Right lobe of liver (tissue), 6 donors: ENCODE measurements at regions not wholly inside any gene's neighbourhood (a gene's known extent, or its start where the extent isn't known, plus 50 kb on each side); places are given as distances from the start of the nearest gene placed in this dataset.
"Not testable (repeated sequence)": the region's sequence is repeated elsewhere in the genome, so short reads cannot be mapped to it uniquely, and the experiment has no call there.

Experiments
- ATAC-seq, 4 donors: fragments of 200-7000 bp; cut with Tn5 transposase; one replicate each; pipeline ENCODE4 v1.9.1; 2020; ENCODE audit warnings: mild to moderate bottlenecking in 4 of 4, moderate library complexity in 4 of 4
- DNase-seq, 3 donors: peaks; one replicate each; pipeline ENCODE4 v3.0.0-alpha.2; 2020
- H3K27ac ChIP-seq, 3 donors: fragments of 200-600 bp; one replicate each; pipeline ENCODE4 v1.8.0; 2022
- H3K27me3 ChIP-seq, 2 donors: fragments of 200-600 bp; one replicate each; pipeline ENCODE4 v1.8.0; 2022
- H3K36me3 ChIP-seq, 4 donors: fragments of 200-600 bp; sonication (generic) in 1 of 4; one replicate each; pipeline versions ENCODE4 v1.5.1 to v1.8.0; 2017 to 2022; ENCODE audit warnings: control low read depth in 1 of 4
- H3K4me1 ChIP-seq, 4 donors: fragments of 200-600 bp; sonication (generic) in 1 of 4; one replicate each; pipeline versions ENCODE4 v1.5.1 to v1.8.0; 2017 to 2022; ENCODE audit warnings: control low read depth in 1 of 4
- H3K4me3 ChIP-seq, 3 donors: fragments of 200-600 bp; one replicate each; pipeline ENCODE4 v1.8.0; 2022
- H3K9me3 ChIP-seq, 4 donors: fragments of 200-600 bp; sonication (generic) in 1 of 4; one replicate each; pipeline versions ENCODE4 v1.5.1 to v1.8.0; 2017 to 2022; ENCODE audit warnings: control low read depth in 1 of 4
- WGBS: methylation state at CpG from one replicate; pipeline ENCODE4 v1.1.6; 2018; ENCODE audit warnings: low coverage, low lambda C conversion rate; ENCODE audit not compliant: insufficient coverage; ENCODE audit errors: missing lambda C conversion rate; 5-methylcytosine and 5-hydroxymethylcytosine counted together
- intact Hi-C, 2 donors: fragments of 100-400 bp; cut with DNase I; formaldehyde crosslinking; loops; one replicate each; pipeline versions ENCODE4 v1.11.2 to v1.14.1; 2022
- donor health status: DM: no; HTN: yes; CAD: no.
- donor health status: DM: no; HTN: no; CAD: no.
- donor health status: DM: no; HTN: no; CAD: no.
- donor health status: DM: no; HTN: yes; CAD: no.
- donor health status: DM: no; HTN: yes; CAD: no.

DNA sequence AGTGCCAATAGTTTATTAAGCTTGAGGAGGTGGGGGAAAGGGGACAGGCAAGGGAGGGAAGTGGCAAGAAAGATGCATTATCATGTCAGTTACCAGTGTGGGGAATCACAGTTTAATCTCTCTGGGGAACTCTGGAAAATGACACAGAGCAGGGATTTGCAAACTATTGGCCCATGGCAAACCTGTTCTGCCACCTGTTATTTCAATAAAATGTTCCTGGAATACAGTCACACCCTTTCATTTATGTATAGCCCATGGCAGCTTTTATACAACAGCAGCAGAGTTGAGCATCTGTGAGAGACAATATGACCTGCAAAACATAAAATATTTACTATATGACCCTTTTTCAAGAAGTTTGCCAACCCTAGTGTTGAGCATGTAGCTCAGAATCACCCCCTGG is 140.5 kb downstream of the NPIPA7 start:
- H3K4me1 ChIP-seq, H3K36me3 ChIP-seq, H3K4me3 ChIP-seq, intact Hi-C loops, H3K27me3 ChIP-seq, H3K9me3 ChIP-seq, ATAC-seq, H3K27ac ChIP-seq, DNase-seq: not testable (repeated sequence)

DNA sequence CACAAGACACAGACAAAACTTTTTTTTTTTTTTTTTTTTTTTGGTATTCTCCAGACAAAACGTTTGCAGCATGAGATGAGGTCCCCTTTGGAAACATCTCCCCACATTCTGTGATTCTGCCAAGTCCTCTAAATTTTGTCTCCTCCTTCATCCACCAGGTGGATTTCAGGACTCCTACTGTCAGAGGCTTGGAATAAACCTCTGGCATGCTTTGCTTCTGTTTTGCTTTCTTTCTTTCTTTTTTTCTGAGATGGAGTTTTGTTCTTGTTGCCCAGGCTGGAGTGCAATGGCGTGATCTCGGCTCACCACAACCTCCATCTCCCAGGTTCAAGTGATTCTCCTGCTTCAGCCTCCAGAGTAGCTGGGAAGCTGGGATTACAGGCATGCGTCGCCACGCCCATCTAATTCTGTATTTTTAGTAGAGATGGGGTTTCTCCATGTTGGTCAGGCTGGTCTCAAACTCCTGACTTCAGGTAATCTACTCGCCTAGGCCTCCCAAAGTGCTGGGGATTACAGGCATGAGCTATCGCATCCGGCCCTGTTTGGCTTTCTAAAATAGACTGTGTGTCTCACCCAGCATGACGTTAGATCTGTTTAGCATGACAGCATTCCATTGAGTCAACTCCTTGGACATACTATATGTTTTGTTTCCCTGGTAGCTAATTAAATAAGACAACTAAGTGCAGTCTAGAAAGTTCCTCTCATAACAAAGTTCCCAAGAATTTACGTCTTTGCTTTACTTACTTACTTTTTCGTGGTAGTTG is 142.5 kb downstream of the NPIPA7 start:
- H3K36me3 ChIP-seq, H3K4me3 ChIP-seq, H3K27me3 ChIP-seq, H3K27ac ChIP-seq, DNase-seq, H3K9me3 ChIP-seq, H3K4me1 ChIP-seq, intact Hi-C loops, ATAC-seq: not testable (repeated sequence)
- no CpG with 5 or more reads among the region's 12 CpGs for WGBS

DNA sequence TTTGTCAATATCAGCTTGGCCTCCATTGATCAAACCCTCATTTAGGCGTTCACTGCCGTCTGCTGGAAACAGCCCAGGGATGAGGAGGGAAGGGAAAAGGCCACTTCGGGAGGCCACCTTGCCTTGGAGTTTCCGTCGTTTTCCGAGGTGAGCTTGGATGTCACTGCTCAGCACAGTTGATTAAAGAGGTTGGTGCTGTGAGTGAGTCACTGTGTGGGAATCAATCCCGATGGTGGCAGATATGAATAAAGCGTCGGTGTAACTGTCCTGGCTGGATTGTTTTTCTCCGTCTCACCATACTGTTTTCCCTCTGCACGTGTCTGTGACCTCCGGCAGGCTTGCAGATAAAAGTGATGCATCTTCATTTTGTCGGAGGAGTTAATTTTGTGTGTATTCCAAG is 148.1 kb downstream of the NPIPA7 start:
- WGBS = no CpG with 5 or more reads among the region's 13 CpGs
- H3K4me1 ChIP-seq, H3K36me3 ChIP-seq, H3K9me3 ChIP-seq, DNase-seq, ATAC-seq, intact Hi-C loops, H3K4me3 ChIP-seq, H3K27ac ChIP-seq, H3K27me3 ChIP-seq: not testable (repeated sequence)

DNA sequence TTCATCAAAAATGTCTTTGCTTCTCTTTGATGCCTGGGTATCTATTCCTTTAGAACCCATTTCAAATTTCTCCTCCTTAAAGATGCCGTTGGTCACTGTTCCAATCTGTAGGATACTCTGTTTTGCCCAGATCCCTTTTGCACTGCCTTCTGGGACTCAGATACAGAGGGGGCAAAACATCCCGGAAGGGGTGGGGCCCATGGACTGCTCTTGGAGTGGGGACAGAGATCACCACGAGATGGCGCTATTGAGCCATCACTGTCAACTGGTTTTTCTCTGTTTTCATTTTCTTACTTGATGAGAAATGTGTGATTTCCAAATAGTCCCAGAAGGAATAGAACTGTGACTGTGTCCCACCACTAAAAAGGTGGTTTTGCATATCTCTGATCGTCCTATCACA is 151.8 kb downstream of the NPIPA7 start:
- peak; percentile 38 to 64 (median 54) for ATAC-seq
- H3K4me3 ChIP-seq, intact Hi-C loops, H3K27me3 ChIP-seq, H3K9me3 ChIP-seq, H3K36me3 ChIP-seq, H3K4me1 ChIP-seq, DNase-seq, H3K27ac ChIP-seq: not testable (repeated sequence)
- 44% methylated on average over 1 of the region's 5 CpGs for WGBS

DNA sequence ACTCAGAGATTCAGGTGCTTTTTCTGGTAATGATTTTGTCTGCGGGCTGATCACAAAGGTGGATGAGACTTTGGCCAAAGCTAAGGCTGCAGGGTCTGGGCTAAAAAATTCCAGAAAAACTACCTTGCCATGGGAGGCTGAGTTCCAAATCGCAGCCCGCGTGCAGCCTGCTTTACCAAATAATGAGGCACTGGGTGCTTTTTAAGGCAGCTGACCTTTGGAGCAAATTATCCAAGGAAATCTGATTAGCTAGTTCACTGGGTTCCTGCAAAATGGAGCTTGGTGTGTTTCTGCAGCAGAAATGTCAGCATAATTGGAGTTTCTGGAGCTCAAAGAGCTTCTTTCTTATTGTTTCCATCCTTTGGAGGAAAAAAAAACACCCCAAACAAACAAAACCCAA is 156.6 kb downstream of the NPIPA7 start:
- intact Hi-C loops, H3K4me1 ChIP-seq, H3K27me3 ChIP-seq, H3K4me3 ChIP-seq, ATAC-seq, H3K36me3 ChIP-seq, H3K27ac ChIP-seq, DNase-seq, H3K9me3 ChIP-seq: not testable (repeated sequence)
- WGBS = no CpG with 5 or more reads among the region's 4 CpGs

DNA sequence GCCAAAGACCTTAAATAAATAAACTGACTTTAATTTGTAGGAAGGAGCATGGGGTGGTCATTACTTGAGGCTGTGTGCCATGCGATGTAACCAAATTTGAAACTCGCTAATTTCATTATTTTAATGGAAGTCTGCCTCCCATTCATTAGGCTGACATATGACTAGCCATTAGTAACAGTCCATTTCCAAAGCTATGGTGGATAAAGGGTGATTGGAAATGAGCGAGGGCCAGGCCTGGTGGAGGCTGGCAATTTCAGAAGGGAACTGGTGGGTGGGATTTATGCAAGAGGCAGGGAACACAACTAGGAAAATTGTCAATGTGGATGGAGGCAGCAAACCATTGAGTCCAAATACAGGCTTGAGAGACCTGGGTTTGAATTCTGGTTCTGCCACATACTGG is 157.2 kb downstream of the NPIPA7 start:
- intact Hi-C loops, ATAC-seq, H3K36me3 ChIP-seq, H3K9me3 ChIP-seq, DNase-seq, H3K4me1 ChIP-seq, H3K27ac ChIP-seq, H3K4me3 ChIP-seq, H3K27me3 ChIP-seq: not testable (repeated sequence)
- WGBS = 95% methylated on average over 2 of the region's 3 CpGs

DNA sequence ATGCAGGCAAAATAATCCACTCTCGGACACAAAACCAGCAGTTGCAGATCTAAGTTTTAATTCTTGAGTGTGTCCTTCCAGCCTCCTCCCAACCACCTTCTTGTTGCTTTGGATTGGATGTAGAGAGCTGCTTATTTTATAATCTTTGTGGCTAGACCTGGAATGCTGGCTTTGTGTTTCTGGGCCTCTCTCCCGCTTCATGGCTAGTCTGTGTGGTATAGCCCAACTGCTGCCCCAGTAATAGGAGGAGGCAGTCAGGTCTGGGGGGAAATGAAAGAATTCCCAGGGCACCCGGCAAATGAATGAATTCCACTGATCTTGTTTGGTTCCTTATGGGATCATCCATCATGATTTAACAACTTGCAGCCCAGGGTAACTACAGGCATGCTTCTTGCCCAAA is 170.8 kb downstream of the NPIPA7 start:
- H3K9me3 ChIP-seq, DNase-seq, intact Hi-C loops, H3K27ac ChIP-seq, H3K4me3 ChIP-seq, H3K36me3 ChIP-seq, H3K4me1 ChIP-seq, H3K27me3 ChIP-seq, ATAC-seq: not testable (repeated sequence)
- 59% methylated on average over 3 of the region's 3 CpGs for WGBS

DNA sequence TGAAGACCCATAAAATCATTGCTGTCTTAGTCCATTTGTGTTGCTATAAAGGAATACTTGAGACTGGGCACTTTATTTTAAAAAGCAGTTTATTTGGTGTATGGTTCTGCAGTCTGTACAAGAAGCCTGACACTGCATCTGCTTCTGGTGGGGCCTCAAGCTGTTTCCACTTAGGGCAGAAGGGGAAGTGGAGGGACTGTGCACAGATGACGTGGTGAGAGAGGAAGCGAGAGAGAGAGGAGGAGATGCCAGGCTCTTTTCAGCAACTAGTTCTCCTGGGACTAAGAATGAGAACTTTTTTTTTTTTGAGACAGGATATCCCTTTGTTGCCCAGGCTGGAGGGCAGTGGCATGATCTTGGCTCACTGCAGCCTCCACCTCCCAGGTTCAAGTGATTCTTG is 171.9 kb downstream of the NPIPA7 start:
- H3K9me3 ChIP-seq, DNase-seq, H3K27me3 ChIP-seq, ATAC-seq, H3K27ac ChIP-seq, intact Hi-C loops, H3K4me3 ChIP-seq, H3K36me3 ChIP-seq, H3K4me1 ChIP-seq: not testable (repeated sequence)
- WGBS = 31% methylated on average over 2 of the region's 2 CpGs

DNA sequence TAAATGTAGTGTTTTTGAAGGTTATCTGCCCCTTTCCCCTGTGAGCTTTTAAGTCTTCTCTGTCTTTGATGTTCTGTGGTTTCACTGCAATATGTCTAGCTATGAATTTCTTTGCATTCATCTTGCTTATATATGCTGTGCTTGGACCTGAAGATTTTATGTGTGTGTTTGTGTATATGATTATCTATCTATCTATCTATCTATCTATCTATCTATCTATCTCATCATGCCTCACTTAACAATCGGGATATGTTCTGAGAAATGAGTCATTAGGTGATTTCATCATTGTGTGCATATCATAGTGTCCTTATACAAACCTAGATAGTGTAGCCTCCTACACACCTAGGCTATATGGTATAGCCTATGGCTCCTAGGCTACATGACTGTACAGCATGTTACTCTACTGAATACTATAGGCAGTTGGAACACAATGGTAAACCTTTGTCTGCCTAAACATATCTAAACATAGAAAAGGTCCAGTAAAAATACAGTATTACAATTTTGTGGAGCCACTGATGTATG is 173.9 kb downstream of the NPIPA7 start:
- H3K27ac ChIP-seq, H3K36me3 ChIP-seq, H3K27me3 ChIP-seq, intact Hi-C loops, H3K4me1 ChIP-seq, H3K9me3 ChIP-seq, DNase-seq, ATAC-seq, H3K4me3 ChIP-seq: not testable (repeated sequence)
- WGBS = 40% methylated on average over 1 of the region's 1 CpG

DNA sequence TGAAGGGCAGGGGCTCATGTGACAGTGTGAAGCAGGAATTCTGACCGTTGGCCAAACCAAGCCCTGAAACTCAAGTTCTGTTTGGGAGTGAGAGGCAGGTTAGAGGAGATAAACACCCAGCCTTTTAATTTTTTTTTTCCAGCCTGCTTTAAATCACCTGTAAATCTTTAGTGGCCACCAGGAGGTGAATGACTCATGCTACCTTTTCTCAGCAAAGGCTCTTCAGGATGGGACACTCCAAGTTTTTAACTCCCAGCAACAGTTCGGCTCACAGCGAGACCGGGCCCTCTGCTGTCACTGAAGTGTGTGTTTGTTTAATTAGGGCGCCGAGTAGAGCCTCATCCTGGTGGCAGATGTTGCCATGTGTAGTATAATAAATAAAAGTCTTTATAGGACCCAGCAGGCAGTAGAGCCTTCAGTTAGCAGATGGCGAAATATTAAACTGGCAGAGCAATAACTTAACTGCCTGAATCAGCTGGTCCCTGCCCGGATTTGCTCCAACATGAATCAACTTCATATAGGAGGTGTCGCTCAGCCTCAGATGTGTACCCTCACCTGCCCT is 180.3 kb downstream of the NPIPA7 start:
- intact Hi-C loops, H3K36me3 ChIP-seq, H3K9me3 ChIP-seq, ATAC-seq, H3K4me3 ChIP-seq, DNase-seq, H3K27me3 ChIP-seq, H3K4me1 ChIP-seq, H3K27ac ChIP-seq: not testable (repeated sequence)
- 70% methylated on average over 4 of the region's 9 CpGs for WGBS

DNA sequence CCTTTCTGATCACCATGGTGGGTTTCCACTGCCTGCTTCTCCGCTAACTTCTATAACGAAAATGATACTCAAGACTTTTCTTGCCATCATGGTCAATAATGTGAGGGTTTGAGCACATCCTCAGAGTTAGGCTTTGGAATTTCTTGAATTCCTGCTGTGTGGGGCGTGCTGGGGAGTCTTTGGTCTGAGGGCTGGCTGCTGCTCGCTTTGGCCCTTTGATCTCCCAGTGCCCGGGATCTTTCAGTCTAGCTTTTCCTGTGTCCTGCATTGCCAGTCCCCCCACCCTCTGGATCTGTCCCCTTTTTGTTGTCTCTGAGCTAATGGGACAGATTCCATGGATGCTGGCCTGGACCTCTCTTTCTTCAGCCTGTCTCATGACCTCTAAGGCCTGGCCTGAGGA is 182.6 kb downstream of the NPIPA7 start:
- DNase-seq, intact Hi-C loops, H3K4me3 ChIP-seq, H3K27me3 ChIP-seq, H3K9me3 ChIP-seq, ATAC-seq, H3K36me3 ChIP-seq, H3K4me1 ChIP-seq, H3K27ac ChIP-seq: not testable (repeated sequence)
- WGBS = 73% methylated on average over 5 of the region's 5 CpGs

DNA sequence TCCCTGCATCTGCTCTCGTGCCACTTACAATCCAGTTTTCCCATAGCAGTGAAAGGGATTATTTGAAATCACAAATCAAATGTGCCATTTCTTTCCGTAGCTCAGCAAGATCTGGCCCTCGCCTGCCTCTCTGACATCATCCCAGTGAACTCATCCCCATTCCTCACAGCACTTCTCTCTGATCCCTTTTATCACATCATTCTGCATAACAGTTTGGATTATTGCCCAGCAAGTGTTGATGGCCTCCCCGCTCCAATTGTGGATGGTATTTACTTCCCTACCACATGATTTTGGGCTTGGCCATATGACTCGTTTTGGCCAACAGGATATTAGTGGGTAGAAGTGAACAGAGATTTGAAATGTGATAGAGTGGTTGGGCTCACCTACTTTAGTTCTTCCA is 185.0 kb downstream of the NPIPA7 start:
- H3K4me3 ChIP-seq, H3K4me1 ChIP-seq, H3K27me3 ChIP-seq, intact Hi-C loops, DNase-seq, ATAC-seq, H3K27ac ChIP-seq, H3K9me3 ChIP-seq, H3K36me3 ChIP-seq: not testable (repeated sequence)
- WGBS = 71% methylated on average over 1 of the region's 5 CpGs
